WTC11 (cell line): ENCODE measurements at regions not wholly inside any gene's neighbourhood (a gene's known extent, or its start where the extent isn't known, plus 50 kb on each side); places are given as distances from the start of the nearest gene placed in this dataset.

Experiments
- ATAC-seq: fragments of 200-7000 bp; cut with Tn5 transposase; 2 replicates; pipeline ENCODE4 v1.10.0; 2021; ENCODE audit warnings: mild to moderate bottlenecking, moderate library complexity
- CTCF ChIA-PET: fragments of 300-600 bp; sonication (Branson Sonifier 250); formaldehyde crosslinking; loops from one replicate; lab custom pipeline; 2021; ENCODE audit warnings: antibody characterized with exemption; lab: Charles Lee
- POLR2A ChIA-PET: fragments of 350-600 bp; sonication (Branson Sonifier 250); formaldehyde crosslinking; loops from one replicate; lab custom pipeline; 2021; ENCODE audit warnings: antibody characterized with exemption; lab: Charles Lee
- DNase-seq: peaks from one replicate; pipeline ENCODE4 v3.0.0; 2021; ENCODE audit warnings: low spot score
- H3K27ac Mint-ChIP-seq: 2 replicates; pipeline ENCODE4 v1.8.0; 2021; ENCODE audit warnings: mixed read lengths
- H3K27me3 Mint-ChIP-seq: 2 replicates; pipeline ENCODE4 v1.8.0; 2021; ENCODE audit warnings: low read depth, mild to moderate bottlenecking, moderate library complexity, mixed read lengths
- H3K36me3 Mint-ChIP-seq: 2 replicates; pipeline ENCODE4 v1.8.0; 2021; ENCODE audit warnings: mixed read lengths
- H3K4me1 Mint-ChIP-seq: 2 replicates; pipeline ENCODE4 v1.8.0; 2022; ENCODE audit warnings: mixed read lengths
- H3K4me3 Mint-ChIP-seq: 2 replicates; pipeline ENCODE4 v1.8.0; 2021; ENCODE audit warnings: mild to moderate bottlenecking, moderate library complexity, mixed read lengths
- H3K9me3 Mint-ChIP-seq: 2 replicates; pipeline ENCODE4 v1.8.0; 2021; ENCODE audit warnings: mixed read lengths
- AFF4 ChIP-seq: sonication (generic); formaldehyde crosslinking; IDR thresholded peaks from 2 replicates; pipeline ENCODE4 v1.8.1; 2023; ENCODE audit warnings: mild to moderate bottlenecking, missing genetic modification reagents, borderline replicate concordance
- ARID4B ChIP-seq: sonication (generic); formaldehyde crosslinking; IDR thresholded peaks from 2 replicates; pipeline ENCODE4 v1.8.0; 2023; ENCODE audit warnings: missing genetic modification reagents, mild to moderate bottlenecking, borderline replicate concordance
- CREB1 ChIP-seq: sonication (generic); formaldehyde crosslinking; IDR thresholded peaks from 2 replicates; pipeline ENCODE4 v1.8.0; 2023; ENCODE audit warnings: mild to moderate bottlenecking, missing genetic modification reagents
- E2F5 ChIP-seq: sonication (generic); formaldehyde crosslinking; IDR thresholded peaks from 2 replicates; pipeline ENCODE4 v1.8.1; 2022; ENCODE audit warnings: mild to moderate bottlenecking, moderate library complexity, missing genetic modification reagents
- ELF4 ChIP-seq: sonication (generic); formaldehyde crosslinking; IDR thresholded peaks from 2 replicates; pipeline ENCODE4 v1.8.1; 2022; ENCODE audit warnings: low read depth, mild to moderate bottlenecking, moderate library complexity, missing genetic modification reagents
- GRHL2 ChIP-seq: fragments of 250-450 bp; sonication (Bioruptor Pico); IDR thresholded peaks from 2 replicates; pipeline ENCODE4 v1.8.0; 2022; ENCODE audit warnings: mild to moderate bottlenecking, moderate library complexity; ENCODE audit not compliant: insufficient replicate concordance, severe bottlenecking
- MYBL2 ChIP-seq: sonication (generic); formaldehyde crosslinking; IDR thresholded peaks from 2 replicates; pipeline ENCODE4 v1.8.1; 2023; ENCODE audit warnings: mild to moderate bottlenecking, moderate library complexity, missing genetic modification reagents
- NFE2L1 ChIP-seq: sonication (generic); formaldehyde crosslinking; IDR thresholded peaks from 2 replicates; pipeline ENCODE4 v1.8.1; 2023; ENCODE audit warnings: missing genetic modification reagents
- PREB ChIP-seq: sonication (generic); formaldehyde crosslinking; IDR thresholded peaks from 2 replicates; pipeline ENCODE4 v1.8.1; 2022; ENCODE audit warnings: mild to moderate bottlenecking, missing genetic modification reagents, moderate library complexity, borderline replicate concordance
- PRRX2 ChIP-seq: fragments of 250-450 bp; sonication (Bioruptor Pico); IDR thresholded peaks from 2 replicates; pipeline ENCODE4 v1.8.0; 2021; ENCODE audit warnings: mild to moderate bottlenecking
- RELA ChIP-seq: sonication (generic); formaldehyde crosslinking; IDR thresholded peaks from 2 replicates; pipeline ENCODE4 v1.8.1; 2022; ENCODE audit warnings: missing genetic modification reagents, mild to moderate bottlenecking, borderline replicate concordance
- ZNF263 ChIP-seq: sonication (generic); formaldehyde crosslinking; IDR thresholded peaks from 2 replicates; pipeline ENCODE4 v1.8.1; 2022; ENCODE audit warnings: low read depth, mild to moderate bottlenecking, moderate library complexity, missing genetic modification reagents
- ZNF423 ChIP-seq: fragments of 250-450 bp; sonication (Bioruptor Pico); IDR thresholded peaks from 2 replicates; pipeline ENCODE4 v2.1.2; 2022; ENCODE audit warnings: mild to moderate bottlenecking, moderate library complexity
- ZNF425 ChIP-seq: fragments of 250-450 bp; sonication (Bioruptor Pico); conservative IDR thresholded peaks from 2 replicates; pipeline ENCODE4 v1.9.0; 2021; ENCODE audit warnings: mild to moderate bottlenecking
- ZNF671 ChIP-seq: fragments of 250-450 bp; sonication (Bioruptor Pico); IDR thresholded peaks from 2 replicates; pipeline ENCODE4 v1.8.0; 2021; ENCODE audit warnings: mild to moderate bottlenecking

- Mint-ChIP-seq H3K4me3 (no peak overlapping the region), H3K4me1 (no peaks in the 10 kb centered on the region)
- TF ChIP-seq ZNF263 (CRISPR knock-in tag): no peak
- TF ChIP-seq RELA: no peak
- TF ChIP-seq MYBL2 (CRISPR knock-in tag): no peak
- no peak for TF ChIP-seq ZNF423 (CRISPR knock-in tag)
- no peak for TF ChIP-seq PRRX2
- no peak for TF ChIP-seq AFF4 (CRISPR knock-in tag)
- TF ChIP-seq ZNF671 (CRISPR knock-in tag): no peak
- TF ChIP-seq ELF4: no peak
- TF ChIP-seq ZNF425 (CRISPR knock-in tag): no peak
- TF ChIP-seq ARID4B (CRISPR knock-in tag): no peak
- TF ChIP-seq, all 79 proteins: peak for 0
- DNase-seq (no peak), ATAC-seq (no peak)
- POLR2A ChIA-PET: interaction anchor here (0.7 kb wide), 2 partner anchors 285 to 306 kb away, joined by 5 to 6 read pairs; no protein-coding TSS in a partner anchor
- CTCF ChIA-PET: no interaction called here
- Mint-ChIP-seq H3K9me3 (peaks cover 7% of the 10 kb centered on the region; the same call in 1 of the 2 replicates), H3K36me3 (no peaks in the 10 kb centered on the region), H3K27ac (no peak overlapping the region), H3K27me3 (no peaks in the 10 kb centered on the region; the same call in 1 of the 2 replicates)
Observed at GRCh38 chr9:91483189-91483691, 59.6 kb upstream of the NFIL3 start.

- POLR2A ChIA-PET: no interaction called here
- Mint-ChIP-seq H3K9me3 (peaks cover 3% of the 10 kb centered on the region; the same call in 1 of the 2 replicates), H3K27ac (no peak overlapping the region)
- no peak for DNase-seq
- TF ChIP-seq CREB1 (CRISPR knock-in tag) (no peak), E2F5 (CRISPR knock-in tag) (no peak), GRHL2 (CRISPR knock-in tag) (no peak), NFE2L1 (CRISPR knock-in tag) (no peak), PREB (no peak)
- TF ChIP-seq, all 79 proteins: peak for 0
- ATAC-seq: no peak
- Mint-ChIP-seq H3K4me1 (no peaks in the 10 kb centered on the region), H3K27me3 (no peaks in the 10 kb centered on the region), H3K36me3 (no peaks in the 10 kb centered on the region), H3K4me3 (no peak overlapping the region)
- CTCF ChIA-PET: no interaction called here
Observed at GRCh38 chr9:91481972-91482371, 58.3 kb upstream of the NFIL3 start.
